Karpas-422 (cell line): ENCODE measurements at regions not wholly inside any gene's neighbourhood (a gene's known extent, or its start where the extent isn't known, plus 50 kb on each side); places are given as distances from the start of the nearest gene placed in this dataset.

Source experiments
- DNase-seq: peaks from one replicate; pipeline ENCODE4 v3.0.0-alpha.2; 2015
- H2AFZ ChIP-seq: fragments of 200-600 bp; sonication (generic); 2 replicates; pipeline ENCODE4 v1.6.1; 2014; ENCODE audit warnings: antibody characterized with exemption, low read length, mixed read lengths
- H3K27ac ChIP-seq: fragments of 200-600 bp; sonication (generic); 2 replicates; pipeline ENCODE4 v1.5.1; 2014; ENCODE audit warnings: mild to moderate bottlenecking, low read length, moderate library complexity
- H3K27me3 ChIP-seq: fragments of 200-600 bp; sonication (generic); 2 replicates; pipeline ENCODE4 v1.6.1; 2014; ENCODE audit warnings: low read length, mixed read lengths
- H3K36me3 ChIP-seq: fragments of 200-600 bp; sonication (generic); 2 replicates; pipeline ENCODE4 v1.6.1; 2014; ENCODE audit warnings: low read length, mixed read lengths; ENCODE audit not compliant: insufficient read depth
- H3K4me1 ChIP-seq: fragments of 200-600 bp; sonication (generic); 2 replicates; pipeline ENCODE4 v1.6.1; 2014; ENCODE audit warnings: mild to moderate bottlenecking, low read length, mixed read lengths
- H3K4me2 ChIP-seq: fragments of 200-600 bp; sonication (generic); 2 replicates; pipeline ENCODE4 v1.6.1; 2014; ENCODE audit warnings: low read length, low read depth, mild to moderate bottlenecking; ENCODE audit not compliant: poor library complexity, severe bottlenecking
- H3K4me3 ChIP-seq: fragments of 200-600 bp; sonication (generic); 2 replicates; pipeline ENCODE4 v1.5.1; 2014; ENCODE audit warnings: mild to moderate bottlenecking, antibody characterized with exemption, low read length, mixed read lengths
- H3K79me2 ChIP-seq: fragments of 200-600 bp; sonication (generic); 2 replicates; pipeline ENCODE4 v1.6.1; 2014; ENCODE audit warnings: mild to moderate bottlenecking, low read length, mixed read lengths
- H3K9ac ChIP-seq: fragments of 200-600 bp; sonication (generic); 2 replicates; pipeline ENCODE4 v1.6.0; 2014; ENCODE audit warnings: low read length
- H3K9me2 ChIP-seq: fragments of 200-600 bp; sonication (generic), shearing (Covaris generic); replicated peaks from 2 replicates; pipeline ENCODE4 v1.6.0; 2014; ENCODE audit warnings: mild to moderate bottlenecking, low read length, moderate library complexity; ENCODE audit not compliant: insufficient read depth
- H3K9me3 ChIP-seq: fragments of 300-700, 200-600 bp; sonication (generic); 2 replicates; pipeline ENCODE4 v1.6.1; 2014; ENCODE audit warnings: low read length, mixed read lengths
- H4K20me1 ChIP-seq: fragments of 200-600 bp; sonication (generic); 2 replicates; pipeline ENCODE4 v1.6.1; 2014; ENCODE audit warnings: mild to moderate bottlenecking, antibody characterized with exemption, low read length, low read depth; ENCODE audit not compliant: insufficient read depth

DNA sequence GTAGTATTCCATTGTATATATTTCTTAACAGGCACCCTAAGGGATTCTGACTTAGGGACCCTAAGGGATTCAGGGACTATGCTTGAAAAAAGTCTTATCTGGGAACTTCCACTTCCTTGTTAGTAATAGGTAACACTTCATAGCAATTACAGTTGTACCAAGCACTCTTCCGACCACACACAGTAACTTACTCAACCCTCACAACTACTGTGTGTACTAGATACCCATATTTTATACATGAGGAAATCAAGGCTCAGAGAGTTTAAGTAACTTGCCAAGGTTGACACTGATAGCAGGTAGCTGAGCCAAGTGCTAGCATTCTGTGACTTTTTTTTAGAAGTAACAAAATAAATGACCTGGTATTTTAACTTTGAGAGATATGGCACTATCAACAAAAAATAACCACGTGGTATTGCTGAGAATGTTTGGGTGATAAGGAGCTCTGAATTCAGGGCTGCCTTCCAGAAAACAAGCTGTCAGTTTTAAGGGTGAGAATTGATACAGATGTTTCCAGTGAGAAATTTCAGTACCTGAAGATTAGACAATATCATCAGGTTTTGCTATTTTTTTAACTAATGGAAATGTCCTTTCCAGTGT is 210.3 kb upstream of the SUCLG2 start:
- Histone ChIP-seq H3K79me2 (no peaks in the 10 kb centered on the region), H3K27me3 (no peaks in the 10 kb centered on the region), H3K9ac (no peak overlapping the region), H3K4me1 (no peaks in the 10 kb centered on the region), H3K9me3 (no peaks in the 10 kb centered on the region), H3K4me2 (no peak overlapping the region), H3K36me3 (no peaks in the 10 kb centered on the region), H3K27ac (no peak overlapping the region), H3K4me3 (no peak overlapping the region), H4K20me1 (no peaks in the 10 kb centered on the region), H2AFZ (no peak overlapping the region), H3K9me2 (no peaks in the 10 kb centered on the region)
- no peak for DNase-seq

GRCh38 chr3:67863869-67864268 is 209.5 kb upstream of the SUCLG2 start:
- H2AFZ ChIP-seq = no peak overlapping the region
- H3K9me2 ChIP-seq = no peaks in the 10 kb centered on the region
- H4K20me1 ChIP-seq = no peaks in the 10 kb centered on the region
- no peak overlapping the region for H3K4me2 ChIP-seq
- no peaks in the 10 kb centered on the region for H3K9me3 ChIP-seq
- H3K9ac ChIP-seq = no peak overlapping the region
- no peaks in the 10 kb centered on the region for H3K27me3 ChIP-seq
- no peaks in the 10 kb centered on the region for H3K4me1 ChIP-seq
- no peaks in the 10 kb centered on the region for H3K36me3 ChIP-seq
- peak; percentile 61 for DNase-seq
- no peak overlapping the region for H3K4me3 ChIP-seq
- no peak overlapping the region for H3K27ac ChIP-seq
- H3K79me2 ChIP-seq = no peaks in the 10 kb centered on the region

- Histone ChIP-seq H3K27me3 (no peaks in the 10 kb centered on the region), H3K36me3 (no peaks in the 10 kb centered on the region), H4K20me1 (no peaks in the 10 kb centered on the region), H3K79me2 (no peaks in the 10 kb centered on the region), H2AFZ (no peak overlapping the region), H3K27ac (no peak overlapping the region), H3K9ac (no peak overlapping the region), H3K4me3 (no peak overlapping the region), H3K4me1 (no peaks in the 10 kb centered on the region), H3K9me3 (no peaks in the 10 kb centered on the region), H3K9me2 (no peaks in the 10 kb centered on the region), H3K4me2 (no peak overlapping the region)
- no peak for DNase-seq
Measured at GRCh38 chr3:67860429-67860828, 206.0 kb upstream of the SUCLG2 start.

- no peaks in the 10 kb centered on the region for H4K20me1 ChIP-seq
- no peaks in the 10 kb centered on the region for H3K27me3 ChIP-seq
- no peaks in the 10 kb centered on the region for H3K9me2 ChIP-seq
- H3K4me2 ChIP-seq = no peak overlapping the region
- no peaks in the 10 kb centered on the region for H3K79me2 ChIP-seq
- no peak overlapping the region for H2AFZ ChIP-seq
- no peak for DNase-seq
- H3K9ac ChIP-seq = no peak overlapping the region
- H3K4me3 ChIP-seq = no peak overlapping the region
- H3K4me1 ChIP-seq = no peaks in the 10 kb centered on the region
- no peaks in the 10 kb centered on the region for H3K9me3 ChIP-seq
- H3K27ac ChIP-seq = no peak overlapping the region
- no peaks in the 10 kb centered on the region for H3K36me3 ChIP-seq
Measured at GRCh38 chr3:67858492-67858891, 204.1 kb upstream of the SUCLG2 start.

DNA sequence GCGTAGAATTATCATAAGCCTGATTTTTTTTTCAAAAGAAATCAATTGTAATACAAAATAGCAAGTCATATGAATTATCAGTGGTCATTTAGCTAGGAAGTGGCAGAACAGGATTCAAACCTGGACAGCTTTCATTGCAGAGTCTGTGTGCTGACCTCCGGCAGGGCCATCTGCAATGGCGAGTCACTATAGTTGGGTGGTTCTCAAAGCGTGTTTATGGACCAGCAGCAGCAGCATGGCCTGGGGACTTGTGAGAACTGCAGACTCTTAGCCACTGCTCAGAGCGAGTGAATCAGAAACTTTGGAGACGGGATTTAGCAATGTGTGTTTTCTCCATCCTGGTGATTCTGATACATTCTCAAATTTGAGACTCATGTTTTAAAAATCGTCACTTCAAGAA is 202.3 kb upstream of the SUCLG2 start:
- Histone ChIP-seq H3K4me1 (no peaks in the 10 kb centered on the region), H3K9ac (no peak overlapping the region), H3K9me2 (no peaks in the 10 kb centered on the region), H3K36me3 (no peaks in the 10 kb centered on the region), H3K9me3 (no peaks in the 10 kb centered on the region), H2AFZ (no peak overlapping the region), H3K27me3 (no peaks in the 10 kb centered on the region), H3K4me3 (no peak overlapping the region), H4K20me1 (no peaks in the 10 kb centered on the region), H3K79me2 (no peaks in the 10 kb centered on the region), H3K27ac (no peak overlapping the region), H3K4me2 (no peak overlapping the region)
- no peak for DNase-seq

DNA sequence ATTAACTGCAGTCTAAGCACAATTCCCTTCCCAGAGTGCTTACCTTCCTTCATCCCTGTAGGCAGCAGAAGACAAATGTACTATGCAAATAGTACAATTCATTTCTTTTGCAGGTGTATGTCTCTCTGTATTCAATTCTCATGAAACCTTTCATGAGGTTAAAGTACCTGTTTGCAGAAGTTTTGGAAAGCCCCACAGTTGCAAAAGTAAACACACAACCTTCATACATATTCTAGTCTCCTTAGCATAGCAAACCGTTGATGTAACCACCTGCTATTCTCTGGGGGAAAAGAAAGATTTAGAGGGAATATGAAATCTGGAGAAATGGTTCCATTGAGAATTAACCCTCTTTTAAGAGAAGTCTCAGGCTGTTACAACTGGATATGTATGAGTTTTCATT is 200.3 kb upstream of the SUCLG2 start:
- no peaks in the 10 kb centered on the region for H3K36me3 ChIP-seq
- H2AFZ ChIP-seq = no peak overlapping the region
- no peak for DNase-seq
- no peaks in the 10 kb centered on the region for H3K9me3 ChIP-seq
- no peaks in the 10 kb centered on the region for H4K20me1 ChIP-seq
- H3K4me3 ChIP-seq = no peak overlapping the region
- H3K27ac ChIP-seq = no peak overlapping the region
- no peak overlapping the region for H3K9ac ChIP-seq
- H3K4me2 ChIP-seq = no peak overlapping the region
- no peaks in the 10 kb centered on the region for H3K9me2 ChIP-seq
- H3K79me2 ChIP-seq = no peaks in the 10 kb centered on the region
- H3K27me3 ChIP-seq = no peaks in the 10 kb centered on the region
- no peaks in the 10 kb centered on the region for H3K4me1 ChIP-seq

DNA sequence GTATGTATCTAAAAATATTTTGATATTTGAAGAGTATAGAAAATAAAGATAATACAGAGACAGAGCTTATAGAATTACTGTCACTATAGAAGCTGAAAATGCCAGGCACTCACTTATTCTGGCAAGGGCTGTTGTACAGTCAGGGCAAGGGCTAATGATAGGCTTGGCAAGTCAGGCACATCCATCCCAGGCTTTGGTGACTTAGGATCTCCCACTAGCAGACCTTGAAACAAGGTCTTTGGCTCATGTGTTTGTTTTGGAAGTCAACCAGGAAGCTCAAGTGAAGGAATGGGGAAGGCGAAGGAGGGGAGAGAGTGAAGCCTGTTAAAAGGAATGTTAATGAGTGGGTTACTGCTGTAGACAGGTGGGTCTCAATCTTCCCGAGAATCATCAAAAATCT is 199.1 kb upstream of the SUCLG2 start:
- Histone ChIP-seq H3K4me3 (no peak overlapping the region), H3K36me3 (no peaks in the 10 kb centered on the region), H4K20me1 (no peaks in the 10 kb centered on the region), H3K9me2 (no peaks in the 10 kb centered on the region), H3K4me1 (no peaks in the 10 kb centered on the region), H3K9me3 (no peaks in the 10 kb centered on the region), H3K27ac (no peak overlapping the region), H3K79me2 (no peaks in the 10 kb centered on the region), H2AFZ (no peak overlapping the region), H3K27me3 (no peaks in the 10 kb centered on the region), H3K9ac (no peak overlapping the region), H3K4me2 (no peak overlapping the region)
- DNase-seq = no peak

GRCh38 chr3:67848299-67848698 is 193.9 kb upstream of the SUCLG2 start:
- H3K27ac ChIP-seq = no peak overlapping the region
- H3K4me3 ChIP-seq = no peak overlapping the region
- H3K9ac ChIP-seq = no peak overlapping the region
- no peak overlapping the region for H2AFZ ChIP-seq
- no peaks in the 10 kb centered on the region for H3K36me3 ChIP-seq
- no peak for DNase-seq
- no peaks in the 10 kb centered on the region for H3K9me3 ChIP-seq
- H3K79me2 ChIP-seq = no peaks in the 10 kb centered on the region
- H3K9me2 ChIP-seq = no peaks in the 10 kb centered on the region
- no peak overlapping the region for H3K4me2 ChIP-seq
- H4K20me1 ChIP-seq = no peaks in the 10 kb centered on the region
- no peaks in the 10 kb centered on the region for H3K4me1 ChIP-seq
- H3K27me3 ChIP-seq = no peaks in the 10 kb centered on the region; the same call in 1 of the 2 replicates

GRCh38 chr3:67846166-67846565 is 191.8 kb upstream of the SUCLG2 start:
- H3K27me3 ChIP-seq = no peaks in the 10 kb centered on the region; the same call in 1 of the 2 replicates
- H3K9me2 ChIP-seq = no peaks in the 10 kb centered on the region
- no peaks in the 10 kb centered on the region for H3K79me2 ChIP-seq
- H3K4me2 ChIP-seq = no peak overlapping the region
- no peak overlapping the region for H3K4me3 ChIP-seq
- no peaks in the 10 kb centered on the region for H3K36me3 ChIP-seq
- DNase-seq = no peak
- H2AFZ ChIP-seq = no peak overlapping the region
- H3K4me1 ChIP-seq = no peaks in the 10 kb centered on the region
- H3K9ac ChIP-seq = no peak overlapping the region
- no peaks in the 10 kb centered on the region for H3K9me3 ChIP-seq
- H3K27ac ChIP-seq = no peak overlapping the region
- no peaks in the 10 kb centered on the region for H4K20me1 ChIP-seq
